ENCODE measurements at regions not wholly inside any gene's neighbourhood (a gene's known extent, or its start where the extent isn't known, plus 50 kb on each side); places are given as distances from the start of the nearest gene placed in this dataset.
A peak's percentile ranks its signal among the peaks of the same experiment; 100 is the strongest.

DNA sequence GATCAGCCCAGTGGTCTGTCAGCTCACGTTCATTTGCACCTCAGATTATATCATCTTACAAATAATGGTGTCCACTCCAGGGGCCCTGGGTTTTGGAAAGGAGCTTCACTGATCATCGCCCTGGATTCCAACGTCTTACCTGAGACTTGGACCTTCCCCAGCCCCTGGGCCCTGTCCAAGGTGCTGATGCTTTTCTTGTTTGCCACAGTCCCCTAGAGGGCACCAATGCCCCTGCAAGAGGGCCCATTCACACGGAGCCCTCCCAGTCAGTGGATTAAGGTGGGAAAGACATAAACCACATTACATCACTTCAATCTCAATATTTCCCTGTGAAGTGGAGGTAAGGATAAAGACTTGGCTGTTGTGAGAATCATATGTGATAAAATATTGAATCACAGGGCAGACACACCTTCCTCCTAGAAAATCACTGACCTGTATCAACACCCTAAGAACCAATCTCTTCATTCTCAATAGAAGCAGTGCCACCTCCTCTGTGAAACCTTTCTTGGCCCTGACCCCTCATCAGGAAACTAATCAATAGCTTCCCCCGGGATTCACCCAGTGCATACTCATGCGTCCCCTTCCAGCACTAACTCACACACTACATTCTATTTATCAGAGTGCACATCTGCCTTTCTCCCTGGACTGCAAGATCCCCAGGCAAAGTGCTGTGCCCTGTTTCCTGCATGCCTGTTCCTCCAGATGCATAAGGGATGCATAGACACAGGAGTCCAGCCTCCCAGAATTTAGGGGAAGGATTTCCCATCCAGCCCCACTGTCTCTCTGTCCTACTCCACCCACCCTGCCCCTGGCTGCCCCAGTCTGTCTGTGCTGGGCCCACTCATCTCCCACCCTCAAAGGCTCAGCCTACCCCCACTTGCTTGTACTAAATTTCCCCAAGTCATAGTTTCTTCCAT lies 167.0 kb downstream of the BUD13 start (continued):
- TF ChIP-seq GFI1 (CRISPR knock-in tag; IDR thresholded peaks at IDR 0.05; ENCODE audit: borderline replicate concordance) (no peak), ZNF292 (CRISPR knock-in tag; IDR thresholded peaks at IDR 0.05; ENCODE audit: borderline replicate concordance, low read depth) (no peak), RAD51 (IDR thresholded peaks at IDR 0.05; ENCODE audit: borderline replicate concordance) (no peak), ZNF12 (CRISPR knock-in tag; IDR thresholded peaks at IDR 0.05) (peak; percentile 70), HOXA3 (CRISPR knock-in tag; IDR thresholded peaks at IDR 0.05) (peak; percentile 43; the same call in 1 of the 2 replicates), ZGPAT (CRISPR knock-in tag; IDR thresholded peaks at IDR 0.05) (no peak), ZUFSP (CRISPR knock-in tag; IDR thresholded peaks at IDR 0.05; ENCODE audit: borderline replicate concordance) (no peak), ZNF18 (CRISPR knock-in tag; IDR thresholded peaks at IDR 0.05; ENCODE audit: insufficient replicate concordance) (no peak), ZNF484 (CRISPR knock-in tag; IDR thresholded peaks at IDR 0.05; ENCODE audit: borderline replicate concordance, low read depth) (no peak), NKX3-1 (CRISPR knock-in tag; IDR thresholded peaks at IDR 0.05) (peak; percentile 94), ELF1 (CRISPR knock-in tag; IDR thresholded peaks at IDR 0.05) (no peak), THAP11 (CRISPR knock-in tag; IDR thresholded peaks at IDR 0.05) (peak; percentile 58; the same call in 1 of the 2 replicates), FOXK1 (CRISPR knock-in tag; IDR thresholded peaks at IDR 0.05; ENCODE audit: borderline replicate concordance, low read depth) (peak; percentile 58; the same call in 1 of the 2 replicates), FOXM1 (CRISPR knock-in tag; IDR thresholded peaks at IDR 0.05) (no peak), THYN1 (CRISPR knock-in tag; IDR thresholded peaks at IDR 0.05; ENCODE audit: borderline replicate concordance, low read depth) (no peak), FIP1L1 (IDR thresholded peaks at IDR 0.05; ENCODE audit: borderline replicate concordance, insufficient read depth, low read depth, low read length) (no peak), ZNF740 (CRISPR knock-in tag; IDR thresholded peaks at IDR 0.05) (no peak), ATF6 (CRISPR knock-in tag; conservative IDR thresholded peaks at IDR 0.05) (peak; percentile 94), ELK4 (CRISPR knock-in tag; IDR thresholded peaks at IDR 0.05; ENCODE audit: borderline replicate concordance) (no peak), ZFY (CRISPR knock-in tag; IDR thresholded peaks at IDR 0.05) (peak; percentile 49)

Data from HepG2 (cell line).